C4-2B (cell line): ENCODE measurements at regions not wholly inside any gene's neighbourhood (a gene's known extent, or its start where the extent isn't known, plus 50 kb on each side); places are given as distances from the start of the nearest gene placed in this dataset.

Experiments used
- H3K27ac ChIP-seq: fragments of 450-650 bp; 2 replicates; pipeline ENCODE4 v1.5.1; 2017
- ZFX ChIP-seq: fragments of 450-650 bp; IDR thresholded peaks from 2 replicates; pipeline ENCODE4 v1.6.1; 2017
- TF ChIP-seq, protein P1 (sequence below): fragments of 450-650 bp; conservative IDR thresholded peaks from 2 replicates; pipeline ENCODE4 v1.5.1; 2017; ENCODE audit warnings: mild to moderate bottlenecking

DNA sequence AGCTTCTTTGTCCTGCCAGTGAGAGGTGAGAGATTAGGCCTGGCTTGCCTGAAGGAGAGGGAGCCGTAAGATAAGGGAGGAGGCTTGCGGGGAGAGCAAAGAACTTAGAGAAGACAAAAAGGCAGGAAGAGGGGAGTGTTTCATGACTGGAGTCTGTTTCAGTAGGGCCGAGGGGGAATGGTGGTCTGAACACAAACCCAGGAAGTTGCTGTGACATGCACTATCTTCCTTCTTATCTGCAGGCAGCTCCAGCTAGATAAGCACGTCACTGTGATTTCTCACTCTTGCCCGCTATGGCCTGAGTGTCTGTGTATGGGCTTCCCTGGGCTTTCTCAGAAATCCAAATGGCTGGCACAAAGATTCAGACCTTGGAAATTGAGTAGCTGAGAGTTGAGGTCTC is 307.5 kb upstream of the CLINT1 start:
- no peak overlapping the region for H3K27ac ChIP-seq
- TF ChIP-seq, protein P1, sequence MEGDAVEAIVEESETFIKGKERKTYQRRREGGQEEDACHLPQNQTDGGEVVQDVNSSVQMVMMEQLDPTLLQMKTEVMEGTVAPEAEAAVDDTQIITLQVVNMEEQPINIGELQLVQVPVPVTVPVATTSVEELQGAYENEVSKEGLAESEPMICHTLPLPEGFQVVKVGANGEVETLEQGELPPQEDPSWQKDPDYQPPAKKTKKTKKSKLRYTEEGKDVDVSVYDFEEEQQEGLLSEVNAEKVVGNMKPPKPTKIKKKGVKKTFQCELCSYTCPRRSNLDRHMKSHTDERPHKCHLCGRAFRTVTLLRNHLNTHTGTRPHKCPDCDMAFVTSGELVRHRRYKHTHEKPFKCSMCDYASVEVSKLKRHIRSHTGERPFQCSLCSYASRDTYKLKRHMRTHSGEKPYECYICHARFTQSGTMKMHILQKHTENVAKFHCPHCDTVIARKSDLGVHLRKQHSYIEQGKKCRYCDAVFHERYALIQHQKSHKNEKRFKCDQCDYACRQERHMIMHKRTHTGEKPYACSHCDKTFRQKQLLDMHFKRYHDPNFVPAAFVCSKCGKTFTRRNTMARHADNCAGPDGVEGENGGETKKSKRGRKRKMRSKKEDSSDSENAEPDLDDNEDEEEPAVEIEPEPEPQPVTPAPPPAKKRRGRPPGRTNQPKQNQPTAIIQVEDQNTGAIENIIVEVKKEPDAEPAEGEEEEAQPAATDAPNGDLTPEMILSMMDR, result no peak
- no peak for TF ChIP-seq ZFX

DNA sequence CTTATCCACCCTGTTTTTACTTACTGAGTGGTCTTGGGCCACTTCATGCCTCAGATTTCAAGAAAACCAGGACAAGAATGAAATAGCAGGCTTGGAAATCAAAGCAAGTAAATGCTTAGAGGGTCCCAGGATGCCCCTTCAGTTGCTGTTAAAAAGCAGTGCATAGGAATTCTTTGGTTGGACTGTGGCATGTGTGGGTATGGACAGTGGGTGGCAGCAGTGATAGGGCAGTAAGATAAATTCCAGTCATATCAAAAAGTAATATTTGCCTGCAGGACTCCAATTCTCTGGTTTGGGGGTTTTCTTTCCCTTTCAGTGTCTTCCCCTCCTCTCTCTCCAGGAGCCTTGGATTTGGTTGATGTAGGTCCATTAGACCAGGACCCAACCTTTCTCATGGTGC is 306.7 kb upstream of the CLINT1 start:
- no peak overlapping the region for H3K27ac ChIP-seq
- TF ChIP-seq, protein P1, result no peak
- TF ChIP-seq ZFX, result no peak

DNA sequence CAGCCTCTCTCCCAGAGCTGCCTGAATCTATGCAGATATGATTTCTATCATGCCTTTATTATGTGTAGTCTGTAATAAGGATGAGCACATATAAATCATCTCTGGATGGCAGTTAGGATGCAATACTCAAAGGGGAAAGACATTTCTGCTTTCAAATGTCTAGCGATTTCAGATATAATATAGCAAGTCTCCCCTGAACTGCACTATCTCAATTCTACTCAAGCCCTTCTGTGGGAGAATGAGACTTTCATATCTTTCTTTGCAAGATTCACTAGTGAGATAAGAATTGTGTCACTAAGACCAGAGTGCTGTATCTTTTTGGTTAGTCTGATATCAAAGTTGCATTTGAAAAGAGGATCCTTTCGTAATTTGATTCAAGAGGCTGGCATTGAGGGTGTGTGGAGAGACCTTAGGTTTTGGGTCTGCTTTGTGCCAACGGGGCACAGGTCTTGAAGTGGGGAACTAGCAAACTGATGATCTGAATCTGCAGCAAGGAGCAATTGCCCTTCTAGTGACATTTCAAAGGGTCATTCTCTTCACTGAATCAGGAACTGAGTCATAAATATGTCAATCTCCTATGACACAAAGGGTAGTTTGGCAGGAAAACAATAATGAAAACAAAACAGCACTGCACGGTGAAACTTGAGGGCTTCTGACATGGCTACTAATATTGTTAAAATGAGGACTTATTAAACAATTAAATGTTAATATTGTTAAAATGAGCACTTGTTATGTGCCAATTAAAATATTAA is 305.5 kb upstream of the CLINT1 start:
- TF ChIP-seq, protein P1, result no peak
- no peak for TF ChIP-seq ZFX
- no peak overlapping the region for H3K27ac ChIP-seq

DNA sequence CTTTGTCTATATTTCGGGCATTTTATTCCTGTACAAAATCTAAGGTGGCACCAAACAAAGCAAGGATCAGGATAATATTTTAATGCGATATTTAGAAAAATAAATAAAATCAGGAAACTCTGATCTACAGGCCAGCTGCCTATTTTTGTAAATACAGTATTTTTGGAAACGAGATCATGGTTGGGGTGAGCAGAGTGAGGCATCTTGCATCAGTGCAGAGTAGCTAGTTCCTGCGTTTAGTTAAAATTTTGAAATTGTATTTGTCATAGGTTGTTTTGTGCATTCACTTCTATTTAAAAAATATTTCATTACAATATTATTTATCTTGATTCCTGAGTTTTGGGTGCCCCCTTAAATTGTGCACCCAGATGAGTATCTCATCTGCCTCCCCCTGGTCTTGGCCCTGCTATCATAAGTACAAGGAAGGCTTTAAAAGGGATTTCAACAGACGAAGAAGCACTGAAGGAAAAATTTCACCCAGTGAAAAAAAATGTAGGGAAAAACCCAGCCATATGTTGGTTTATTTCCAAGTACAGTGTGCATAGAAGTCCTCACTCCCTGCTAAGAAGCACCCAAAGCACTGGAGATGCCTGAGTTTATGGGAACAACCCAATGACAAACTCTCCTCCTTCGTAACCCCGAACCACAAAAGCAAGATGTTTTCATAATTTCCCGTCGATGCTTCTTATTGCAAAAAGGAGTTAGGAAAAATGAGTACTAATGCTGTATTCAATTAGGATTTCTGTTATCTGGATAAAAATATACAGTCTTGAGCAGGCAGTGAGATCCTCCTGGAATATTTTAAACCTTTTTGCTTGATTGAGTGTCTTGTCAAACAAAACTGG is 304.7 kb upstream of the CLINT1 start:
- no peak for TF ChIP-seq ZFX
- TF ChIP-seq, protein P1, result no peak
- H3K27ac ChIP-seq, result no peak overlapping the region

DNA sequence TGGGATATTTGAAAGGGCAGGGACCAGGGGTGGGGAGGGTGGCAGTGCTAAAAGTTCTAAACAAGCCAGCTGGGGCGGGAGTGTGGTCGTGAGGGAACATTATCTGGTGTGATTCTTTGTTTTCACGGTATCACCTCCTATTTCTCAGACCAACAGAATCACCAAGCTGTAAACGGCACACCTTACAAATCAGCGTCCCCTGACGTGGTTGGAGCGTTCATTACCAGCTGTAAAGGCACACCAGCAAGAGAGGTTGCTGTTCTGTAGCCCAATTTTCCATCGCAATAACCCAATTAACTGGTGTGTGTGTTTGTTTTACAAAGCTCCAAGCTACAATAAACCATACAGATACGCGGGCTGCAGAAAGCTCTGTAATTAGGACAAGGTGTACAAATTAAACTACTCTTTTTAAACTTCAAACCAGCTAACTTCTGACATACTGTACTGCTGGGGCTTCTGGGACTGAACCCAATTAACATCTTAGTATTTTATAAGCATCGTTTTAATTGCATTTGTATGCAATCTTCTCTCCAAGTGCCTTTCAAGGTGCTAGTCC is 303.6 kb upstream of the CLINT1 start:
- no peak for TF ChIP-seq ZFX
- TF ChIP-seq, protein P1, result no peak
- no peak overlapping the region for H3K27ac ChIP-seq

DNA sequence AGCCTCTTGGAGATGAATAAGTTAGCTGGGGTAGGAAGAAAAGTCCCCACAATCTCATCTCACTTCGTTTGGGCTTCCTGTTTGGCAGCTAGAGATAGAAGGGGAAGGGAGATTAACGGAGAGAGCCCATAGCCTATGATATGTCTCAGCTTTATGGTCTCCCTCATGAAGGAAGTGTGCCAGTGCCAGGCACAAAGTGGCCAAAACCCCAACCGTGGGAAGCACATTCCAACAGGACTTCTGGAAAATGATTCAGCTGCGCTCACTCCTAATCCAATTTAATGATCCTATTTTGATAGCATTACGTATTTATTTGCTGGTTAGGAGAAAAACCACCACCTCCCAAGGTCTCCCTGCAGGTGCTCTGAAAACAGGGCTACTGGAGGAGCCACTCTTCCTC is 303.1 kb upstream of the CLINT1 start:
- no peak overlapping the region for H3K27ac ChIP-seq
- TF ChIP-seq ZFX, result no peak

DNA sequence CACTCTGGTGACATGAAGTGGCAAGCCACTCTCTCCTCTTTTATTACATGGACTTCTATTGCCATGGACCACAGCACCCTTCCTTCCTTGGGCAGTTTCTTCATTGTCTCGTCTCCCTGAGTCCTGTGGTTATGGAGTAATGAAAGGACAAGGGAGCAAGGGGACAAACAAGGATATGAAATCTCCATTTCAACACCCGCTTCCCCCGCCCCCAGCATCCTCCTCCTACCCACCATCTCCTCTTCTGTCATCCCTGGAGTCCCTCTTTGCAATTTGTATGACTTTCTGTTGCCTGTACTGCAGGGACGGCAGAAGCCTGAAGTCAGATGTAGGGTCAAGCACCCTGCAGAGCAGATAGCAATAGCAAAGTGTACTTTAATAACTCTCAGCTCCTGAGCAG is 300.7 kb upstream of the CLINT1 start:
- TF ChIP-seq, protein P1, result no peak
- no peak for TF ChIP-seq ZFX
- H3K27ac ChIP-seq, result no peak overlapping the region
